H1 (cell line): ENCODE measurements at regions not wholly inside any gene's neighbourhood (a gene's known extent, or its start where the extent isn't known, plus 50 kb on each side); places are given as distances from the start of the nearest gene placed in this dataset.

Source experiments
- CHD1 ChIP-seq: IDR thresholded peaks from 2 replicates; pipeline ENCODE4 v1.6.1; 2012; ENCODE audit warnings: low read depth, low read length, improper control_type of control experiment
- CTBP2 ChIP-seq: IDR thresholded peaks from 2 replicates; pipeline ENCODE4 v1.7.0; 2011; ENCODE audit warnings: borderline replicate concordance, mild to moderate bottlenecking, moderate library complexity, mixed read lengths, low read length; ENCODE audit not compliant: insufficient read depth, insufficient read length
- RXRA ChIP-seq: IDR thresholded peaks from 2 replicates; pipeline ENCODE4 v1.6.1; 2011; ENCODE audit warnings: low read depth, mild to moderate bottlenecking, low read length, moderate library complexity; ENCODE audit not compliant: insufficient read depth

DNA sequence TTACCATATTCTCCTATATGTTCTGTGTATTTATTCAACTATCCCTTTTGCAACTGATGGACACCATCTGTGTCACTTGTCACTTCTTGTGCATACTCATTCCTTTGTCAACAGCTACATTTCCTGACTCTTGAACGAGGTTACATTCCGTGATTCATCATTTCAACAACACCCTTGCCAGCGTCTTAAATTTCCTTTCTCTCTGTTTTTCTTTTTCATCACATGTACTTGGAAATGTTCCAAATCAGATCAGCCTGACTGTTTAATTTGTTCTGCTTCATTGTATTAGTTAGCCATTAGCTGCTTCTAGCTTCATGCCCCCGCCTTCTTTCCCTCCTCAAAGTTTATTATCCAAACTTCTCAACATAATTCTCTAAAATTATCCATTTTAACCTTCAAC is 173.0 kb downstream of the ADGRL4 start (continued):
- TF ChIP-seq RXRA = no peak
- no peak for TF ChIP-seq CHD1
- TF ChIP-seq CTBP2 = no peak
